GM19240 (cell line): ENCODE measurements at regions not wholly inside any gene's neighbourhood (a gene's known extent, or its start where the extent isn't known, plus 50 kb on each side); places are given as distances from the start of the nearest gene placed in this dataset.
"Not testable (repeated sequence)": the region's sequence is repeated elsewhere in the genome, so short reads cannot be mapped to it uniquely, and the experiment has no call there.

Experiments used
- DNase-seq: peaks from one replicate; pipeline ENCODE4 v3.0.0; 2011; ENCODE audit warnings: low spot score; ENCODE audit not compliant: insufficient read length

DNA sequence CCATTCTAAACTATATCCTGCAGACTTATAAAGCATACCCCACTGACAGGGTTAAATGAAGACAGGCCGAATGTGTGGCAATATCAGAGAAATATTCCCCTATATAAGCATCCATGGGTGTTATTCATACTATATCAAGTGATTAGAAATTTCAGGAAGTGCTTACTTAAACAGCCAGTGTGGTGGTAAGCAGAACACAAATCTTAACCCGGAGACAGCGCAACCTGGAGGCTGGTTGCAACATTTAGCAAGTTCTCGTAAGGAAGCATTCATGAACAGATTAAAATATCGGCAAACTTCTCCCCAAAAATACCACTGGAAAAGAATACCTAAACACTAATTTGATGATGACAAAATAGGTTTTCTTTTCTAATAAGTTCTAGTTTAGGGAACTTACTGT is 261.2 kb downstream of the CBLL2 start:
- no peak for DNase-seq

DNA sequence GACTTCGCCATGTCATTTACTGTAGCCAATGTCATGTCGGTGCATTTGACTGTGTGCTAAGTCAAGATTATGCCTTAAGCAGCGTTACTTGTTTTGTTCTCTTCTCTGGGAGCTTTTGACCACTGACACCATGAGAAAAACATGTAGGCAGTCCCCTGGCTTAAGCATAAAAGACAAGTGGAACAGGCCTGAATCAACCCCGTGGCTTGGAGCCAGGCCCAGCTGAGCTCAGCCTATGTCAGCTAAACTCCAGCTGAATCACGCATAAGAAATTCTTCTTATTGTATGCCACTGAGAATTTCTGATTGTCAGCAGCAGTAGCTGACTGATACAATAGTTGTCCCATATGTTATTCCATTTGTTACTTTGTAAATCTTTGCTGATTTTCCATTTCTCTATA is 261.9 kb downstream of the CBLL2 start:
- no peak for DNase-seq

DNA sequence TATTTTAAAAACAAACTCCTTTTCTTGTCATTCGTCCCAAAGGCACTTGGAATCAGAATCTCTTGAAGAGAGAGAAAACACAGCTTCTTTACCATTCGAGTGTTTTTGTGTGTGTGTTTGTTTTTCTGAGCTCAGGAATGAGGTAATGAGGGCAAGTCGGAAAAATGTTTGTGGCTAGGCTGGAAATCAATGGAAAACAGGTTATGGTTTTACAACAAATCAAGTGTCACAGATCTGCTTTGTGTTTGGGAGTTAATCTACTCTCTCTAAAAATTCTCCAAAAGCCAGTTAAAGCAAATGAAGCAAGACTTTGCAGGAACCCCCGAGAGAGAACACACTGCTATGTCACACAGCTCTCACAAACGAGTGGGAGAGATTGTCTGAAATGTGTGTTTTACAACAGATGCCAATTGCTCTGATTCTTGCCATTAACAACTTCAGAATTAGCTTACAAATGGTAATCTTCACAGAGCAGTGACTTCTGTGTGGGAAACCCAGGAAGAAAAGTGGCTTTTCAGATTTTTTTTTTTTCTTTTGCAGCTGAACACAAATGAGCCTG is 264.1 kb downstream of the CBLL2 start:
- DNase-seq, result no peak

DNA sequence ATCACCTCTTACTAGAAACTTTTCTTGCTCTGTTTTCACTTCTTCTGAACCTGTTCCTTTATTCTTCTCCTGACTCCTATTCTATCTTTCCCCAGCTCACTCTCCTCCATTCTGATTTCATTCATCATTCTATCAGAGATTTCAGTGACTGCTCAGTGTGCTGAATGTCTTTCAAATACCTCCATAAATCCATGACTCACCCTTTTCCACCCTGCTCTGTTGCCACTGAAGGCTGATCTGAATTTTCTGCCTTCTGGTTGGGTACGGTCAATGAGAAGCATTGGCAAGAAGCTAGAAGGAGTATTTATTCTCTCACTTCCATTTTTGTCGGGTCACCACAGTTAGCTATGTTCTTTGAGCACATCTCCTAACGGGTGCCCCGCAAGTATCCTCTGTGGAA is 265.9 kb downstream of the CBLL2 start:
- DNase-seq, result no peak

DNA sequence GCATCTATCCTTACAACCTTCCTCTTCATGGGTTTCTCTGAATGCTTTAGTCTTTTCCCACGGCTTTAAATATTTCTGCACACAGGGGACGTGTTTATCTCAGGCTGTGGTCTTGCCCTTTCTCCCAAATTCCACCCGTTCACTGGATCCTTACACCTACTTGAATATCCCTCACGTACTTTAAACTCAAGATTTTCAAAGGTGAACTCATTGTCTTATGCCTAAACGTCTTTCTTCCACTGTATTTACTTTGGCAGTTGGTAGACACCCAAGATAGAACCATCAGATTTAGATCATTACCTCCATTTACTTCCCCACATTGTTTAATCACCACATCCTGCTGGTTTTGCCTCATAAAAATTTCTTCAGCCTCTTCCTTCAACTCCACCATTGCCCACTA is 269.2 kb downstream of the CBLL2 start:
- DNase-seq, result no peak

DNA sequence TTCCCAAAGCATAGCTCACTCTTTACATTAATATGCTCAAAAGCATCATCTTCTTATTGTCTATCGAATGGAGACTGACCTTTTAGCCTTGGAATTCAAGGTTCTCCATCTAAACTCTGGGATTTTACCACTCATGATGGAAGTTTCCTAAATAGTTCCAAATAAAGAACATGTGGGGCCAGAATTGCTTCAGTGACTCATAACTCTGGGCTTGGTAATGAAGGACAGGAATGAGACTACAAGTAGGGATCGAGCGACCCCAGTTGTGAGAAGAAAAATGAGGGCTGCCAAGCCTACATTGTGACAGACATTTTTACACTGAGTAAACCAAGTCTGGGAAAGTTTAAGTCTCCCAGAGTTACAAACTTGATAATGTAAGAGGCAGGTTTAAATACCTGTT is 269.9 kb downstream of the CBLL2 start:
- DNase-seq, result no peak

DNA sequence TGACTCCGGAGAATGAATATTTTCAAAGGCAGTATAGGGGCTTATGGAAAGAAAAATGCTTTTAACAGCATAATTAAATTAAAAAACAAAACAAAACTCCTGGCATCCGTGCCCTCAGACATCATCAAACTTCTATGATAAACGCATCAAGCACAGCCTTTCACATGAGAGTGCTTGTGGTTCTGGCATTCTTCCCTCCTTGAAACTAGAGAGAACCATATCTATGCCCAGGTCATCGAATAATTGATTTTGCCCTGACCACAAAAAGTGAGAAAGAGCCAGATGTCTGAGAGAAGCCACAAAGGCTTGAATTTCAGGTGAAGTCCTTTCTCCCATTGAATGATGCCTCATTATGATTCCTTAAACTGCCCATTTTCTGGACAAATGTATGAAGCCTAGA is 286.8 kb downstream of the CBLL2 start:
- DNase-seq, result no peak

DNA sequence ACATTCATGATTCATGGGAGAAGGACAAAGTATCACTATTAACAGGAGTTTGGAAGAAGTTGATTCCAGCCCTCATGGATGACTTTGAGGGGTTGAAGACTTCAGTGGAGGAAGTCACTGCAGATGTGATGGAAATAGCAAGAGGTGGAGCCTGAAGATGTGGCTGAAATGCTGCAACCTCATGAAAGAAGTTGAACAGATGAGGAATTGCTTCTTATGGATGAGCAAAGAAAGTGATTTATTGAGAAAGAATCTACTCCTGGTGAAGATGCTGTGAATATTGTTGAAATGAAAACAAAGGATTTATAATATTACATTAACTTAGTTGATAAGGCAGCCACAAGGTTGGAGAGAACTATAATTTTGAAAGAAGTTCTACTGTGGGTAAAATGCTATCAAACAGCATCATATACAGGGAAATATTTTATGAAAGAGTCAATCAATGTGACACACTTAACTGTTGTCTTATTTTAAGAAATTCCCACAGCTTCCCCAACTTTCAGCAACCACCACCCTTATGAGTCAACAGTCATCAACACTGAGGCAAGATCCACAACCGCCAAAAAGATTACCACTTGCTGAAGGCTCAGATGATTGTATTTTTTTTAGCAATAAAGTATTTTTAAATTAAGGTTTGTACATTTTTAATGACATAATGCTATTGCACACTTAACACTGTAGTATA is 302.6 kb downstream of the CBLL2 start:
- no peak for DNase-seq

DNA sequence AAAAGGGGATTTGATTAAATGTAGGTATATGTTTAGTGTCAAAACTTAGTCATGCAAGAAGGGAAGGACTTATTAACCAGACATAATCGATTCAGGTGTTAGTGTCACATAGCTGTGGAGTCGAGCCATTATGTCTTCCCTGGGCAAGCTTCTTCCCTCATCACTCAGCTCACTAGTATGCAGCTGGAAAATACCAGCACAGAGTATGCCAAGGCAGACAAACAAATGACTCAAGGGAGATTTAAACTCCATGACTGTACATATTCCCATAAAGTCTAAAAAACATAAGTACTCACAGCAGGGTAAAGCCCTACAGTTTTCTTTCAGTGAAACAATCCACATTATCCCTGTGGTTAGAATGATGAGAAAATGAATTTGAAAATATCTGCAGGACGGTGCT is 304.5 kb downstream of the CBLL2 start:
- DNase-seq, result no peak

DNA sequence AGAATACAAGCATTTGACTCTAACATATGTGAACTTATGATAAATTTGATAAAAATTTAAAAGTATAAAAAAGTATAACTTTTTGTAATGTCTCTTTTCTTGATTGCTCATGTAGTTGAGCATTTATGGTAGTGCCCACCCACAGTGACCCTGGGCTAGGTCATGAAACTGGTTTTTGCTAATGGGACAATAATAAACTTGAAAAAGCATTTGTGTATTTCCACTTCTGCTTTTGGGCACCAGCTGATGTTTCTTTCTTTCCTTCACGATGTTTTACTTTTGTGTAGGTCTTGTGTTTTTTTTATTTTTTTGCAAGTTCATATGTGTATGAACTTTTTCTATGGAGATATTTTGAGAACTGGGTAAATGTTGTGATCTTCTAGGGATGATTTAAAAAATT is 313.1 kb downstream of the CBLL2 start:
- DNase-seq, result no peak

DNA sequence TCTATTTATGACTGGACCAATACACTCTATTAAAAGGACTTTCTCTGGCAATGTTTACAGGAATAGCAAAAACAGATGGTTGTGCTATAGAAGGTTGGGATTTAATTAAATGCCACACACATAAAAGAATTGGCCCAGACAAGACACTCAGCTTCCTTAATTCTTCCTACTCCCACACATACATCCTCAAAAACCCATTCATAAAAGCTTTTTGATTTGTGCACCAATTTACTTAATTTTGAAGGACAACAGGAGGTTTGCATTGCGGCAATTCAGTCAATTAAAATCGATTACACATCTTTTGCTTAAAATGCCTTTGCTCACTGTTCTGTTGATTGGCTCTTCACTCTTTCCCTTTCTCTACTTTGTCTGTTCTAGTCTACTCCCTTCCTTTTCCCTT is 317.1 kb downstream of the CBLL2 start:
- no peak for DNase-seq

DNA sequence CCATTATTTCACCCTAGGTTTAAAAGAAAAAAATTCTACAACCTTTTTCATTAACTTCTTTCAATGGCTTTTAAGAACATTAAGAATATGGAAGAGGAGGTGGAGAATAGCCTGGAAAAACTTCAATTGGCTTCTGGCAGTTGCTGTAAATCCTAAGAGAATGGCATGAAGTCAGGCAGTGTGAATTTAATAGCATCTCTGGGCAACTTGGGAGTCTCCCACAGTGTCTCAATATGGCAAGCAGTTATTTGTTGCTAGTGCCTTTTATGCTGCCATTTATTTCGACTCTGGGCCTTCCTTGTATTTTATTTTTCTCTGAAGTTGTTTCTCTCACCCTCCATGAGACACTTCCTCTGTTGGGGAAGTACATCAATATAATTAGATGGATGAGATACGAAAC is 322.1 kb downstream of the CBLL2 start:
- DNase-seq, result no peak

DNA sequence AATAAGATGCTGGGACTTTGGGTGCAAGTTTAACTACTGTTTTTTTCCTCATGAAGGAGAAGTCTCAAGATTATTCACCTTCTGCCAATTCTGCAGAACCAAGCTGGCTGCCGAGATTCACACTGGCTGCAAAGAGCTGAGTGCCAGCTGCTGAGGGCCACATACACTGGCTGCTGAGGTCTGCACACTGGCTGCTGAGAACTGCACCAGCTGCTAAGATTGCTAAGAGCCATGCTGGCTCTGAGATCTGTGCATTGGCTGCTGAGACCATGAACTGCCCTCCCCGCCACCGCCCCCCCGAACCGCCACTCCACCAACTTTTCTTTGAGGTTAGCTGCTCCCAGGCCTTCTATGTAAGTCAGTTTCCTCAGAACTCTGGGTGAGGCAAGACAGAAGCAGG is 330.3 kb downstream of the CBLL2 start:
- DNase-seq, result no peak

DNA sequence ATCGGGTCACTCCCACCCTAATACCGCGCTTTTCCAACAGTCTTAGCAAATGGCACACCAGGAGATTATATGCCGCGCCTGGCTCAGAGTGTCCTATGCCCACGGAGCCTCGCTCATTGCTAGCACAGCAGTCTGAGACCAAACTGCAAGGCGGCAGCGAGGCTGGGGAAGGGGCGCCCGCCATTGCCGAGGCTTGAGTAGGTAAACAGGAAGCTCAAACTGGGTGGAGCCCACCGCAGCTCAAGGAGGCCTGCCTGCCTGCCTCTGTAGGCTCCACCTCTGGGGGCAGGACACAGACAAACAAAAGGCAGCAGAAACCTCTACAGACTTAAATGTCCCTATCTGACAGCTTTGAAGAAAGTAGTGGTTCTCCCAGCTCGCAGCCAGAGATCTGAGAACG is 336.7 kb downstream of the CBLL2 start:
- not testable (repeated sequence) for DNase-seq

DNA sequence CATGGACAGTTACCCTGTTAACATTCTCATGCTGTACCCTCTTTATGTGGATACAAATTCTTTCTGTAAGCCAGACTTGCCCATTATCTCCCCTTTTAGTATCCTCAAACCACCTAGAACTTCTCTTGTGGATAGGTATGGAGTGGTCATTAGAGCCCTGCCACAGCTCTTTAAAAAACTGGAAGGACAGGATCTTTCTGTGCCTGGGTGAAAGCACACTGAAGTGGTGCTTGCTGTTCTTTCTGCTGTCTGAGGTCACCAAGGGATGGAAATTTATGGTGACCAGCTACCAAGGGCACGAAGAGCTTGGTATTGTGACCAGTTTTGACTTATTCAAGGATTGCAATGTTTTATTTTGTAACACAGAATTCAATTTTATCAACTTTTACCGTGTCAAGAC is 344.2 kb downstream of the CBLL2 start:
- no peak for DNase-seq

DNA sequence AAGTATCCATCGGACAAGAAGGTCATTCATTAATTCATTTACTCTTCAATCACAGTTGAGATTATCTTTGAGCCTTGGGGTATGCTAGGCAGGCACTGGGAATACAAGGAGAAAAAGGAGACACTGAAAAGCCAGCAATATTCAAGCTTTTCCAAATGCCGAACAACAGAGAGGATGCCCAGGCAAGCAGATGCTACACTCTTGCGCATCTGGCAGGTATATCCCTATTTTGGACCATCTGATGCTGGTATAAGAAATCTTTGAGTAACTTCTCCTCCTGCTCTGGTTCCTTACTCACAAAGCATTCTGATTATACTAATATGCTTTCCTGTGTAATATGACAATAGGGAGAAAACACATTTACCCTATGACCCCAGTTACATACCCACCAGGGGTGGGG is 354.9 kb downstream of the CBLL2 start:
- no peak for DNase-seq

DNA sequence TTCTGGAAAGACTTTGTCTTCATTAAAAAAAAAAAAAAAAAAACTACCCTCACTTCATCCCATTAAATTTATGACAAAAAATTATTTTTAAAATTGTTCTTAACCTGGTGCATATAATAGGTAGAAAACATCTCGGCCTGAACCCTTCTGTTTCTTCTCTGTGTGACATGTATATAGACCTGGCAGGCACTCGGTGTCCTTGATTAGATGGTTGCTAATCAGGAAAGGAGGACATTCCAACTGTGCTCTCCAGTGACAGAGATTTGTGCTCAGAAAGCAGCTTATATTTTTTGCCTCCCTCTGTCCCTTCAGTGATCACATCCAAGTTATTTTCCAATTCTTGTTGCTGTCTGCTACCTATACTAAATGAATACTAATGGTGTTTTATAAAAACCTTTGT is 355.6 kb downstream of the CBLL2 start:
- no peak for DNase-seq

DNA sequence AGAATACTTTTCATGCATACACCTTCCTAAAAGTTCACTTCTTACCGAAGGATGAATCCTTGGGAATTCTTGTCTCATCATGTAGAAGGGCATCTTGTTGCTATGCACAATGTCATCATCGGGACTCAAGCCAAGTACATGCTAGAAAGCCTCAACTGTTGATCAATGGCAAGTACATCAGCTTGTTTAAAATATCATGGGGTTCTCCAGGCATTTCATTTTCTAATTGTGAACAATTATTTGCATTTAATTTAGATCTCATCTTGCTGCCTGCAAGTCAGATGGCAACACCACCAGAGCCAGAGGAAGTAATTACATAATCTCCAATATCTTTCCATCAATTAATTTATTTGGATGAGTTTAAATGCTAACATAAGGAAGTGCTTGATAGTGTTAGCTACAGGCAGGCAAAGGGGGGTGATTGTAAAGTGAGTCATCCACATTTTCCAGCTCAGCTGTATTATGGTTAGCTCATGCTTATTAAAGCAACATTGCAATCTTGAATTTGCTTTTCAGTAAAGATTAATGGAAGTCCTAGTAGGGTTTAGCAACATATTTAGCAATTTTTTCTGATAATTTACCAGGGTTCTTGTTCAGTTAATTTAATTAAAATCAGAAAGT is 356.5 kb downstream of the CBLL2 start:
- DNase-seq, result no peak

DNA sequence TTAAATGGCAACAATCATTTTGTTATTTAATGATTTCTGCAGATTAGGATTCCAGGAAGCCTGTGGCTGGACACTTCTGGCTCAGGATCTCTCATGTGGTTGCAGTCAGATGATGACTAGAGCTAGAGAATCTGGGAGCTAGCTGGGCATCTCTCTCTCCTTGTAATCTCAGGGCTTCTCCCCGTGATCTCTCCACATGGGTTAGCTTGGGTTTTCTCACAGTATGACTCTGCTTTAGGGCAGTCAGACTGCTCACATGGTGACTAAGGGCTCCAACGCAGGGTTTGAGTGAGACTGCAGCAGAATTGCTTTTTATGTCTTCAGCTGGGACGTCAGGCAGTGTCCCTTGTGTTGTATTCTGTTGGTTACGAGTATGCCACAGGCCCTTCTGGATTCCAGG is 361.4 kb downstream of the CBLL2 start:
- no peak for DNase-seq

DNA sequence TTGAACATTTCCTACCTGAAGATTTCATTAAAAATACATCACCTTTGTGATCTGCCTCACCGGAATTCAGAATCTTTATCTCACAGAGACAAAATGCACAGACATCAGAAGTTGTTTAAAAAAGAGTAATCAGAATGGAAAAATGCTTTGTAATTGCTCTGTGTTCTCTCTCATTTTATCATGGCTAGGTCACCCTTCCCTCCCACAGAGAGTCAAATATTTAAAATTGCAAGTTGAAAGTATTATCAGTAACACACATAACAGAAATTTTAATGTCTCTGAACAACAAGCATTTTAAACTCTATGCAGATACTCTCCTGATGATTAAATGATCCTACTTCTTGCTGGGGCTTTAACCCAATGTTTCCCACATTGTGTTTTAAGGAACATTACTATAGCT is 362.0 kb downstream of the CBLL2 start:
- DNase-seq, result no peak

DNA sequence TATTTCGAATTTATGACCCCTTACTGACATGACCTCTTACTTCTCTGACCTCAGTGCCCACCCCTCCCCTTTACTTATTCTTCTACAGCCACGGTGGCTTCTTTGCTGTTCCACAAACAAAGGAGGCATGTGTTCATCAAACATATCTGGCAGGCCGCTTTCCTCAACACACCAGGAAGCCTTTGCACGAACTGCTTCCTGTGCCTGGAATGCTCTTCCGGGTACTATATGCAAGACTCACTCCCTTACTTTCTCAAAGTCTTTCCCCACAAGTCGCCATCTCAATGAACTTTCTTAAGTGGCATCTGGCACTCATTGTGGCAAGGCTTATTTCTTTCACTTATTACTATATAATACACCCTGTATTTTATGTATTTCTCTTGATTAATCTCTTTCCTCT is 351.5 kb upstream of the DDX53 start:
- no peak for DNase-seq

DNA sequence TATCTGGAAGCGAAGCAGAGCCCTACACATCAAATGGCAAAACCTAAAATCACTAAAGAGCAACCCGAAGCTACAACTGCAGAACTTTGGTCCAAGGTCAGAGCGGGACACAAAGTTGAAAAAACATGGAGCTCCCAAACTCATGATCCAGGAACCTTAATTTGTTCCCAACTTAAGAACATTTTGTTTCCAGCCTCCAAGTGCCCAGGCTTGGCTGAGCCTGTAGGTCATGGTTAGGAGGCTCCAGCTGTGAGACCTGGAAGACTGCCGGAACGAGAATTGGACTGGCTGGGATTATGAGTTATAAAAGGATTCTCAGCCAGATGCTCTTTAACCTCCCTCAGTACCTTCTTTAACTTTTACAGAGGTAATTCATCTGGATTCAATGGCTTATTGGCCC is 349.1 kb upstream of the DDX53 start:
- no peak for DNase-seq

DNA sequence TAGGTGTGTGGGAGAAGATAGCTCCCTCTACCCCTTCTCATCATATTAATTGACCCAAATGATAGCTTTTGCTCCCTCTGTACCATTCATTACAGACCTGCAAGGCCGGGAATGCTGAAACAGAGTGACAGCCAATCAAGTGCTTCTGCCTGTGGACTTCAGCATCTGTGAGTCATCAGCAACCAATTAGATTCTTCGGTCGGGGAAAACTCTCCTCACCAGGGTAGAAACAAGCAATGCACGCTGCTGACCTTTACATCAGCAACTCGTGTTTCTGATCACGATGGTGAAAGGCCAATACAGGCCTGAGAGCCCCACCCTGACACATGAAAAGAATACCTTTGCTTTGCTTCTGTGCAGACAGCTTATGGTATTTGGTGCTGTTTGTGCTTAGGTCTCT is 347.2 kb upstream of the DDX53 start:
- DNase-seq, result no peak
